ENCODE measurements at regions not wholly inside any gene's neighbourhood (a gene's known extent, or its start where the extent isn't known, plus 50 kb on each side); places are given as distances from the start of the nearest gene placed in this dataset.

GRCh38 chr7:69422574-69422985 lies 175.7 kb upstream of the AUTS2 start:
- TF ChIP-seq CTCF (conservative IDR thresholded peaks at IDR 0.05; ENCODE audit: low read depth, low read length) (no peak), EZH2 (IDR thresholded peaks at IDR 0.05; ENCODE audit: borderline replicate concordance, low read depth, low read length, poor library complexity, severe bottlenecking) (no peak)

Measured in A673 (cell line).